ENCODE measurements at regions not wholly inside any gene's neighbourhood (a gene's known extent, or its start where the extent isn't known, plus 50 kb on each side); places are given as distances from the start of the nearest gene placed in this dataset.
"Not testable (repeated sequence)": the region's sequence is repeated elsewhere in the genome, so short reads cannot be mapped to it uniquely, and the experiment has no call there.

GRCh38 chr2:195148004-195148403 is 509.0 kb upstream of the SLC39A10 start:
- 87 to 90% methylated on average over 5 of the region's 5 CpGs for WGBS, 2 donors
- no peak overlapping the region for H3K4me3 ChIP-seq (ENCODE audit: low read depth, poor library complexity, severe bottlenecking)
- DNase-seq (ENCODE audit: low spot score in 2 of 2) = no peak
- TF ChIP-seq CTCF (IDR thresholded peaks at IDR 0.05) = no peak
- TF ChIP-seq POLR2A (IDR thresholded peaks at IDR 0.05) = no peak
- intact Hi-C loops (cut with DNase I; ENCODE audit: low total_unique reads) = no loop called here

GRCh38 chr2:195146761-195147541 is 510.1 kb upstream of the SLC39A10 start:
- no peak for DNase-seq (ENCODE audit: low spot score in 2 of 2)
- TF ChIP-seq POLR2A (IDR thresholded peaks at IDR 0.05) = no peak
- TF ChIP-seq CTCF (IDR thresholded peaks at IDR 0.05) = no peak
- no peak overlapping the region for H3K4me3 ChIP-seq (ENCODE audit: low read depth, poor library complexity, severe bottlenecking)
- intact Hi-C loops (cut with DNase I; ENCODE audit: low total_unique reads) = no loop called here
- WGBS, 2 donors = 81% methylated on average over 4 of the region's 4 CpGs

GRCh38 chr2:195138435-195138834 is 518.6 kb upstream of the SLC39A10 start:
- no peak for TF ChIP-seq POLR2A (IDR thresholded peaks at IDR 0.05)
- TF ChIP-seq CTCF (IDR thresholded peaks at IDR 0.05) = no peak
- intact Hi-C loops (cut with DNase I; ENCODE audit: low total_unique reads) = no loop called here
- no peak overlapping the region for H3K4me3 ChIP-seq (ENCODE audit: low read depth, poor library complexity, severe bottlenecking)
- DNase-seq (ENCODE audit: low spot score in 2 of 2) = no peak
- 84 to 91% methylated on average over 7 of the region's 7 CpGs for WGBS, 2 donors

- WGBS, 2 donors = 97% methylated on average over 3 of the region's 3 CpGs; no CpG with 5 or more reads in 1 of the 2 donors
Measured at GRCh38 chr2:195125889-195126288, 531.1 kb upstream of the SLC39A10 start.

GRCh38 chr2:195124391-195125079 is 532.5 kb upstream of the SLC39A10 start:
- 84 to 85% methylated on average over 10 of the region's 10 CpGs for WGBS, 2 donors
- DNase-seq (ENCODE audit: low spot score in 2 of 2) = no peak
- TF ChIP-seq CTCF (IDR thresholded peaks at IDR 0.05) (no peak), POLR2A (IDR thresholded peaks at IDR 0.05) (no peak)
- no peak overlapping the region for H3K4me3 ChIP-seq (ENCODE audit: low read depth, poor library complexity, severe bottlenecking)
- intact Hi-C loops (cut with DNase I; ENCODE audit: low total_unique reads) = no loop called here

More at GRCh38 chr2:195125889-195126288, 531.1 kb upstream of the SLC39A10 start:
- H3K4me3 ChIP-seq (ENCODE audit: low read depth, poor library complexity, severe bottlenecking); DNase-seq (ENCODE audit: low spot score in 2 of 2); intact Hi-C loops (cut with DNase I; ENCODE audit: low total_unique reads): not testable (repeated sequence)

- 88 to 93% methylated on average over 1 of the region's 1 CpG for WGBS, 2 donors
- DNase-seq (ENCODE audit: low spot score in 2 of 2) = no peak
- intact Hi-C loops (cut with DNase I; ENCODE audit: low total_unique reads) = no loop called here
- TF ChIP-seq CTCF (IDR thresholded peaks at IDR 0.05) (no peak), POLR2A (IDR thresholded peaks at IDR 0.05) (no peak)
- no peak overlapping the region for H3K4me3 ChIP-seq (ENCODE audit: low read depth, poor library complexity, severe bottlenecking)
Measured at GRCh38 chr2:195122653-195123052, 534.4 kb upstream of the SLC39A10 start.

Measured in lower leg skin (tissue), 4 donors.